ENCODE measurements at regions not wholly inside any gene's neighbourhood (a gene's known extent, or its start where the extent isn't known, plus 50 kb on each side); places are given as distances from the start of the nearest gene placed in this dataset.

- Mint-ChIP-seq H3K27me3 (ENCODE audit: low read depth) (no peaks in the 10 kb centered on the region), H3K9me3 (ENCODE audit: low read depth) (no peaks in the 10 kb centered on the region), H3K4me1 (ENCODE audit: low read depth) (no peaks in the 10 kb centered on the region), H3K4me3 (ENCODE audit: unreplicated experiment) (no peak overlapping the region), H3K27ac (ENCODE audit: unreplicated experiment) (no peak overlapping the region), H3K36me3 (ENCODE audit: low read depth) (no peaks in the 10 kb centered on the region)
- no peak for TF ChIP-seq CTCF (IDR thresholded peaks at IDR 0.05)
- no peak for DNase-seq (ENCODE audit: low spot score)
These were observed 431.1 kb downstream of the TMX3 start for GRCh38 chr18:68283834-68284233.

GRCh38 chr18:68282232-68282631 is 432.7 kb downstream of the TMX3 start:
- TF ChIP-seq CTCF (IDR thresholded peaks at IDR 0.05): no peak

GRCh38 chr18:68275616-68276015 is 439.3 kb downstream of the TMX3 start:
- DNase-seq (ENCODE audit: low spot score): no peak
- TF ChIP-seq CTCF (IDR thresholded peaks at IDR 0.05): no peak
- Mint-ChIP-seq H3K27me3 (ENCODE audit: low read depth) (no peaks in the 10 kb centered on the region), H3K9me3 (ENCODE audit: low read depth) (peaks cover 3% of the 10 kb centered on the region), H3K36me3 (ENCODE audit: low read depth) (no peaks in the 10 kb centered on the region), H3K4me1 (ENCODE audit: low read depth) (peaks cover 10% of the 10 kb centered on the region), H3K27ac (ENCODE audit: unreplicated experiment) (peak overlapping the region; percentile 51), H3K4me3 (ENCODE audit: unreplicated experiment) (no peak overlapping the region)

More at GRCh38 chr18:68282232-68282631, 432.7 kb downstream of the TMX3 start:
- Mint-ChIP-seq H3K36me3 (ENCODE audit: low read depth) (no peaks in the 10 kb centered on the region), H3K4me1 (ENCODE audit: low read depth) (no peaks in the 10 kb centered on the region), H3K27ac (ENCODE audit: unreplicated experiment) (no peak overlapping the region), H3K9me3 (ENCODE audit: low read depth) (no peaks in the 10 kb centered on the region), H3K27me3 (ENCODE audit: low read depth) (no peaks in the 10 kb centered on the region), H3K4me3 (ENCODE audit: unreplicated experiment) (no peak overlapping the region)
- DNase-seq (ENCODE audit: low spot score): no peak

GRCh38 chr18:68270017-68270416 is 444.9 kb downstream of the TMX3 start:
- no peak for TF ChIP-seq CTCF (IDR thresholded peaks at IDR 0.05)
- no peaks in the 10 kb centered on the region for H3K27me3 Mint-ChIP-seq (ENCODE audit: low read depth)
- no peaks in the 10 kb centered on the region for H3K36me3 Mint-ChIP-seq (ENCODE audit: low read depth)
- no peaks in the 10 kb centered on the region for H3K4me1 Mint-ChIP-seq (ENCODE audit: low read depth)
- DNase-seq (ENCODE audit: low spot score): no peak
- no peak overlapping the region for H3K4me3 Mint-ChIP-seq (ENCODE audit: unreplicated experiment)
- H3K9me3 Mint-ChIP-seq (ENCODE audit: low read depth): no peaks in the 10 kb centered on the region
- no peak overlapping the region for H3K27ac Mint-ChIP-seq (ENCODE audit: unreplicated experiment)

- H3K36me3 Mint-ChIP-seq (ENCODE audit: low read depth): no peaks in the 10 kb centered on the region
- no peaks in the 10 kb centered on the region for H3K9me3 Mint-ChIP-seq (ENCODE audit: low read depth)
- no peak for DNase-seq (ENCODE audit: low spot score)
- no peak for TF ChIP-seq CTCF (IDR thresholded peaks at IDR 0.05)
- no peak overlapping the region for H3K4me3 Mint-ChIP-seq (ENCODE audit: unreplicated experiment)
- no peak overlapping the region for H3K27ac Mint-ChIP-seq (ENCODE audit: unreplicated experiment)
- peaks cover 10% of the 10 kb centered on the region for H3K4me1 Mint-ChIP-seq (ENCODE audit: low read depth)
- H3K27me3 Mint-ChIP-seq (ENCODE audit: low read depth): no peaks in the 10 kb centered on the region
These were observed 447.3 kb downstream of the TMX3 start for GRCh38 chr18:68267583-68267982.
